Epidermal melanocyte (primary cell): ENCODE measurements at regions not wholly inside any gene's neighbourhood (a gene's known extent, or its start where the extent isn't known, plus 50 kb on each side); places are given as distances from the start of the nearest gene placed in this dataset.

Experiments used
- DNase-seq: peaks from one replicate; pipeline ENCODE4 v3.0.0; 2011; ENCODE audit warnings: low spot score; ENCODE audit not compliant: insufficient read length

DNA sequence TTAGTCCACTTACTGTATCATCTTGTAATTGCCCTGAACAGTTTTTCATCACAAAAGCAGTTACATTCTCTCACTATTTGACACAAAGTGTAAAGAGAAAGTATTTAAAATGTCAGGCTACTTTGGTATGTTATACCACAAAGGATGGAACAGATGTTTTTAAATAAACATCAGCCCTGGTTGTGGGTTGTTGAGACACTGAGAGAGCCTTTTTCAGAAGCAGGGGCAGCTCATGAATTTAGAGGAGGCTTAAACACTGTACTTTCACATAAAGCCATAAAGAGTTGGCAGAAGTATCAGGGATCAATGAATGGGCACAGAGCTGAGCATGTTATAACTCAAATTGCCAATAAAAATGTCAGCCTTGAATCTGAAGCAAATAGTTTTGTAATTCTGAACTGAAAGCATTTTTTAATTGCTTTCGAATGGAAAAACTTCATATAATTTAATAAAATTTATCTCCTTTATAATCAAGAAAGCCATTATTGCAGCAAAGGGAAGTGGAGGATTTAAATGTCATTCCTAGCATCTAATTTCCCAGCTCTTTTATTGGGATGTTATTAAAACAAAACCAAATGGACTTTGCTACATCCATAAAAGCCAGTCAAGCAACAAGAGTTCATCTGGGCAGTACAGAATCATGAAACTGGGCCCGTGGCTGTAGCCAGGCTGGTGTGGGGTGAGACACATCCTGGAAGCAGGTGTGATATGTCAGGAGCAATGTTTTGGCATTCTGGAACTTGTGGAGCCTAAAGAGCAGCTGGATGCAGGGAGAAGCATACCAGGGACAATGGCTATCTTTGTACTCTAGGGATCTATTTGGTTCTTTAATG lies 95.1 kb upstream of the NT5C1B start:
- peak; percentile 21 for DNase-seq

- no peak for DNase-seq
These were observed 93.3 kb upstream of the NT5C1B start for GRCh38 chr2:18682681-18683080.

DNA sequence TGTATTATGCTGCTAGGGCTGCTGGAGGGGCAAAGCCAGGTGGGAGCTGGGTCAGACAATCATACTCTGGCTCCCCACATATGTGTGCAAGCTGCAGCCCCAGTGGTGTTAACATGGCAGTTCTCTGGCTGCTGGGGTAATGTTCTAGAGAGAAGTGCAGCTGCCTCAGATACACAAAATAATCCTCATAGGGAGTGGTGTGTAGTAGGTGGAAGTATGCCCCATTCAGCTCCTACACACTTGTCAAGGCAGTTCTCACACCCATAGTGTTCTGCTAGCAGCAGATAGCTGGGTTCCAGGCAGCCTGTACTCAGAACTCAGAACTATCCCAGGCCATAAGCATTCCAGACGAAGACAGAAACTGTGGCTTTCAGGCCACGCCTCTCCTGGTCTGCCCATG lies 87.9 kb upstream of the NT5C1B start:
- no peak for DNase-seq

- DNase-seq: no peak
These were observed 84.9 kb upstream of the NT5C1B start for GRCh38 chr2:18674309-18674708.

GRCh38 chr2:18671363-18671762 lies 82.0 kb upstream of the NT5C1B start:
- DNase-seq: no peak

DNA sequence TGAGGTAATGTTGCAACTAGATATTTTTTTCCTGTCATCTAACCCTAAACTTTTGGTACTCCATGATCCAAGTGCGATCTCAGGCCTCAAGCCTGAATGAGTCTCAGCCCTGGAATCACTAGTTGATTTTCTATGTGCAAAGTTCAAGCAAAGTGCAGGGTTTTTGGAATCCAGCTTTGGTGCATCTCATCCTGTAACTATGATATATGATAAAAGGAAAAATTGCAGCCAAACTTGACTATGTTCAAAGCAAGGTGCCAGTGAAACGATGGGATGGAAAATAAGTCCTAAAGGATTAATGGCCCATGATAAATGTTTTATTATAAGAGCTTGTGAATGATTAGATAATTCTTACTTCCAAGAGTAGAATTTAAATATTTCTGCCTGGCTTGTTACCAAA lies 78.9 kb upstream of the NT5C1B start:
- DNase-seq: no peak

GRCh38 chr2:18664421-18664820 lies 75.1 kb upstream of the NT5C1B start:
- DNase-seq: no peak

GRCh38 chr2:18663861-18664260 lies 74.5 kb upstream of the NT5C1B start:
- no peak for DNase-seq

DNA sequence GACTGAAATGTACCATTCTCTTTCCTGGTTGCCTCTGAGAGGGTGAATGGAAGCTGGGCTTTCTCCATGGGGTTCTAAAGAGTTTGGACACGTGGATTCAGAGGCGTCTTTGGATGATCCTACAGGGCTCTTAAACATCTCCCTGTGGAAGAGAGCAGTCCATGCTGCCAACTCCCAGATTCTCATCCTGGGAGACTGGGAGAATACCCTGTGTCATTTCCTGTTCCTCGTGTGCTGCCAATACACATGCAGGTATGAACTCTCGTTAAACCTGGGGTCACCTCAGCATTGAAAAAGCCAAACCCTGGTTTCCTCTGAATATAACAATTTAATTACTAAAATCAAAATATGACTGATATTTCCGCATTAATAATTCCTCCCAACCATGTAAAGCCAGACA lies 73.3 kb upstream of the NT5C1B start:
- DNase-seq: no peak

GRCh38 chr2:18659915-18660314 lies 70.5 kb upstream of the NT5C1B start:
- DNase-seq: no peak

- DNase-seq: no peak
These were observed 66.7 kb upstream of the NT5C1B start for GRCh38 chr2:18656048-18656447.

GRCh38 chr2:18651842-18652774 lies 62.7 kb upstream of the NT5C1B start:
- DNase-seq: no peak

- no peak for DNase-seq
These were observed 60.9 kb upstream of the NT5C1B start for GRCh38 chr2:18650221-18650620.

- DNase-seq: no peak
These were observed 60.2 kb upstream of the NT5C1B start for GRCh38 chr2:18649502-18650135.

DNA sequence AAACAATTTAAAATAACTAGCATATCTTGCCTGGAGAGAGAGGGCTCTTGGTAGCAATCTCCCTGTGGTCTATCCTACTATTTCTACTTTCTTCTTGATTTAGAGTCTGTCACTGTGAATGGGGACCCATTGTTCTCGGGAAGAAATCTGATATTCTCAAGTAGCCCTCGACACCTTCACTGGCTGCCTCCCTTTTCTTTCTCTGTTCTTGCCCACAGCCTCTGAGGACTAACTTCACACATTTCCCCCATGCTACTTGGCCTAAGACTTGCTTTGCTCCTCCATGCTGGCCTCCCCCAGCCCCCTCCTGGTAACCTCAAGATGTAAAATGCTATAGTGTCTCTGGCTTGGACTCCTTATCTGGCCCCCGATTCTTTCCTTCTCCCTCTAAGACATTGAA lies 58.8 kb upstream of the NT5C1B start:
- DNase-seq: no peak

DNA sequence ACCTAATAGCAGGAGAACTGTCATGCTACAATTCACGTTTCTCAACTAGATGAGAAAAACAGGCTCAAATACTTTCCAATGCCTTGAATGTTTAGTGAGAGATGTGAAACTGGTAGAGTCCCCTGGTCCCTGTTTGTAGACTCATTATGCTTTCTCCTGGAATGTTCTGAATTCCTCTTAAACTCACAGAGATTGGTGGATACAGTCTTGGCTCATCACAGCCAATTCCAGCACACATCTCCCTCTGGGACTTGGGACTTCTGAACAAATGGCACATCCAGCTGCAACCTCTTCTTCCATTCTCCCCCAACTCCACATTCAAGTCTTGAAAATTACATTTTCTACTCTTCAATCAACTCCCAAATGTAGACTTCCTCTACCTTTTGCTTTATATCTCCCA lies 58.4 kb upstream of the NT5C1B start:
- DNase-seq: no peak

DNA sequence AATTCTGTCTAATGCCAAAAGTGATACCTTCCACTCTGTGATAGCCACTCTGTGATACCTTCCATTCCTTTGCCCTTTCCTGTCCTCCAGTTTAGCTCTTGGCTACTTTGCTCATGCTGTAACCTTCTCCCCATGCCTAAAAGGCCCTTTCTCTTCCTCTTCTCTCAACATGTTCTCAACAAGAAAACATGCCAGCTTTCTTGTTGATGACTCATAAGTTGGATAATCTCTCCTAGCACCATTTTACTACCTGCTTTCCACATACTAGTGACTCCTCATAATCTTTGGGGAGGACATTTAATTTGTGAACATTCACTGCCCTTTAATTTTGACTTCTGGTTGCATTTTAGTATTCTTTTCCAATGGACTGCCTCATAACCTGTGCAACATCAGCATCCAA lies 55.9 kb upstream of the NT5C1B start:
- no peak for DNase-seq

DNA sequence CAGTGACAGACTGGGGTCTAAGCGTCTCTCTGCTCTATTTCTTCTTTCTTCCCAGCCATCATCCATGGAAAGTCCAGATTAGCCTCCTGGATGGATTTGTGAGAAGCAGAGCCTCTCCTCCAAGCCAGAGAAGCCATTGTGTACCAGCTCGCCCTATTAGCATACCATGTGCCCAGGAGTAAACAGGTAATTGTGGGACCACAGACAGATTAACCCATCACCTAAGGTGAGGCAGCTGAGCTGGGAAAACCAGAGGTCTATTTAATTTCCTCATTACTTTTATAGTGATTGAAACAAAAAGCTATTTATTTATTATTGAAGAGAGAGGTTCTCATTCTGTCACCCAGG lies 54.7 kb upstream of the NT5C1B start:
- DNase-seq: no peak

DNA sequence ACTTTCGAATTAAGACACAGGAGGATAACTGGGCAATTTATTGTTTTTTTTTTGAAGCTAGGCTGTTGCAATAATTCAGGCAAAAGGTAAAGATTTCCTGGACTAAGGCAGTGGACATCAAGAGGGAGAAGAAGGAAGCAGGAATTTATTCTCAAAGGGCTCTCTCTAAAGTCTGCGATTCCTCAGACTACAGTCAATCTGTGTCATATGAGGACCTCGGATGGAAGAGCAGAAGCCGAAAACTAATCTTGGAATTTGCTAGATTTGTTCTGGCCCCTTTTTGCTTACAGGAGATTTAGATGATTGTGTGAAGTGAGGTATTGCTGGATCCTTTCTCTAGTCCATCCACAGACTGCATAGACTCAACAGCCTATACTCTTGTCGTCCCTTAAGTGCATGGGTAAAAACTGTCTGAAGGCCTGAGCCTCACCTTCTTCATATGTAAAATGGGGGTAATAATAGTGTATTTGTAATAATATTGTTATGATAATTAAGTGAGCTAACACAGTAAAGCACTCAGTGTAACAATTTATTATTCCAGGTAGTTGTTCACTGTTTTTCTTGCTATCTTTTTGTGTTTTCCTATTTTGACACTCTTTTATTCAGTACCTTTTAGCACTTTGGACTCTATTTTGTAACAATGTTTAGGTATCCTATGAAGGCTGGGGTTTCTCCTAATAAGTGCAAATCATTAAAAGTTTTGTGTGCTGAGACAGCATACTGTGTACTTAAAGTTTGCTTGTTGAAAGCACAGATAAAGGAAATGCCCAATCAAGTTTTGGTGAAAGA lies 54.2 kb upstream of the NT5C1B start:
- no peak for DNase-seq

DNA sequence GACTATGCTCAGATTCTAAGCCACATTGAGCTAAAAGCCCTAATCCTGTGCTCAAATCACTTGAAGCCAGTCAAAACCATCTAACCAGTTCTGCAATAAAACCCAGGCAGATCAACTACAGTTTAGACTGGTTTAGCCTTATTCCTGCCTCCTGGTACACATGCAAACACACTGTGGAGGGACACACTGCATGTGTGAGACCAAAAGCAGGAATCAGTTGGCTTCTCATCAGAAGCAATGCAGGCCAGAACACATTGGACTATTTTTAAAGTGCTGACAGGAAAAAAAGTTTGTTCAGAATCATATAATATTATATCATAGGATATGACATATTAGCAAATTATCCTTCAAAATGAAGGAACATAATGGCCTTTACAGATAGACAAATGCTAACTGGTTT lies 52.5 kb upstream of the NT5C1B start:
- no peak for DNase-seq

- no peak for DNase-seq
These were observed 50.5 kb upstream of the NT5C1B start for GRCh38 chr2:18639756-18640453.
